HG02623 (cell line): ENCODE measurements at regions not wholly inside any gene's neighbourhood (a gene's known extent, or its start where the extent isn't known, plus 50 kb on each side); places are given as distances from the start of the nearest gene placed in this dataset.
A peak's percentile ranks its signal among the peaks of the same experiment; 100 is the strongest.

Experiments
- ATAC-seq: cut with Tn5 transposase; IDR thresholded peaks from one replicate; pipeline ENCODE4 v1.9.1; 2021; ENCODE audit warnings: moderate library complexity; ENCODE audit not compliant: unreplicated experiment

GRCh38 chr14:106843951-106844483 lies 1317.6 kb downstream of the TMEM121 start:
- ATAC-seq = no peak

GRCh38 chr14:106844608-106845285 lies 1318.4 kb downstream of the TMEM121 start:
- ATAC-seq = peak; percentile 34

GRCh38 chr14:106845286-106846087 lies 1319.1 kb downstream of the TMEM121 start:
- no peak for ATAC-seq

- no peak for ATAC-seq
Observed at GRCh38 chr14:106846218-106846617, 1319.8 kb downstream of the TMEM121 start.

- ATAC-seq = no peak
Observed at GRCh38 chr14:106848330-106849121, 1322.1 kb downstream of the TMEM121 start.

- ATAC-seq = no peak
Observed at GRCh38 chr14:106850913-106851825, 1324.8 kb downstream of the TMEM121 start.

GRCh38 chr14:106872611-106873446 lies 1346.4 kb downstream of the TMEM121 start:
- peak; percentile 43 for ATAC-seq

- ATAC-seq = no peak
Observed at GRCh38 chr14:106874350-106874749, 1348.0 kb downstream of the TMEM121 start.

- ATAC-seq = no peak
Observed at GRCh38 chr14:106875503-106875902, 1349.1 kb downstream of the TMEM121 start.

GRCh38 chr14:106876711-106877110 lies 1350.3 kb downstream of the TMEM121 start:
- ATAC-seq = no peak

GRCh38 chr14:106877517-106877916 lies 1351.1 kb downstream of the TMEM121 start:
- no peak for ATAC-seq

- ATAC-seq = no peak
Observed at GRCh38 chr14:106879241-106879640, 1352.9 kb downstream of the TMEM121 start.

- ATAC-seq = no peak
Observed at GRCh38 chr14:106883218-106883692, 1356.9 kb downstream of the TMEM121 start.
